Subcutaneous abdominal adipose tissue (tissue), 5 donors: ENCODE measurements at regions not wholly inside any gene's neighbourhood (a gene's known extent, or its start where the extent isn't known, plus 50 kb on each side); places are given as distances from the start of the nearest gene placed in this dataset.

ENCODE experiments used
- H3K27ac ChIP-seq: one replicate; pipeline ENCODE4 v1.7.0; 2013; ENCODE audit warnings: low read depth, mild to moderate bottlenecking, inconsistent platforms, low read length, moderate library complexity
- H3K27me3 ChIP-seq, 5 donors: one replicate each; pipeline ENCODE4 v1.7.0; 2013; ENCODE audit warnings: low read length in 5 of 5, inconsistent platforms in 1 of 5; ENCODE audit not compliant: control insufficient read depth in 5 of 5, insufficient read depth in 4 of 5
- H3K36me3 ChIP-seq, 5 donors: one replicate each; pipeline ENCODE4 v1.7.0; 2013; ENCODE audit warnings: low read length in 5 of 5; ENCODE audit not compliant: control insufficient read depth in 5 of 5, insufficient read depth in 5 of 5
- H3K4me1 ChIP-seq, 5 donors: one replicate each; pipeline ENCODE4 v1.7.0; 2013; ENCODE audit warnings: low read length in 5 of 5, mild to moderate bottlenecking in 3 of 5, moderate library complexity in 1 of 5; ENCODE audit not compliant: control insufficient read depth in 5 of 5, insufficient read depth in 5 of 5
- H3K4me3 ChIP-seq, 5 donors: one replicate each; pipeline ENCODE4 v1.7.0; 2013; ENCODE audit warnings: low read length in 5 of 5, low read depth in 1 of 5
- H3K9ac ChIP-seq, 5 donors: one replicate each; pipeline ENCODE4 v1.7.0; 2013; ENCODE audit warnings: low read length in 5 of 5, mild to moderate bottlenecking in 4 of 5, moderate library complexity in 3 of 5
- H3K9me3 ChIP-seq, 5 donors: one replicate each; pipeline ENCODE4 v1.7.0; 2013; ENCODE audit warnings: low read length in 5 of 5; ENCODE audit not compliant: control insufficient read depth in 5 of 5
- donor health status: healthy.
- donor health status: healthy.
- donor health status: healthy.
- donor health status: healthy.
- donor health status: healthy.

GRCh38 chr18:4869155-4869554, 327.9 kb downstream of the AKAIN1 start:
- Histone ChIP-seq H3K4me1 (no peaks in the 10 kb centered on the region), H3K9ac (no peak overlapping the region), H3K27me3 (no peaks in the 10 kb centered on the region), H3K36me3 (no peaks in the 10 kb centered on the region), H3K4me3 (no peak overlapping the region), H3K9me3 (peaks cover 0 to 10% (median 5%) of the 10 kb centered on the region in 5 donors), H3K27ac (no peak overlapping the region)

GRCh38 chr18:4858379-4859127, 338.5 kb downstream of the AKAIN1 start:
- H3K4me1 ChIP-seq = no peaks in the 10 kb centered on the region
- H3K9me3 ChIP-seq = peaks cover 0 to 2% (median 0%) of the 10 kb centered on the region in 5 donors
- H3K4me3 ChIP-seq = no peak overlapping the region

DNA sequence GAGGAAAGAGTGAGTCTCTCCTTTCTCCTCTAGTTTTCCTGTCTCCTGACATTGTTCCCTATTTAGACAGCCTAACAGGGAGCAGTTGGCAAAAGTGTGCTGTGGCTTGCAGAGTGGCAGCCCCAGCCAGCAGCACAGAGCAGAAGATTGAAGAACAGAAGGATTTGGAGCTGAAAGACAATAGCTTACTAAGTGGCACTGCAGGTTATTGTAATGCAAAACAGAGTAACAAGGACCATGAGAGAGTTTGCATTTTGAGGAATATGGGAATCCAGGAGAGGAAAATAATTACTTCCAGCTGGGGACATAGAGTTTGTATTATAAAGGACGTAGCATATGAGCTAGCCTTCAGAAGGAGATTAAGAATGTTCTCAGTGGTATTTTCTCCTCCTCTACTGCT, 342.4 kb downstream of the AKAIN1 start:
- Histone ChIP-seq H3K9ac (no peak overlapping the region), H3K9me3 (no peaks in the 10 kb centered on the region), H3K4me3 (no peak overlapping the region), H3K4me1 (no peaks in the 10 kb centered on the region), H3K27ac (no peak overlapping the region), H3K27me3 (no peaks in the 10 kb centered on the region), H3K36me3 (no peaks in the 10 kb centered on the region)

More at GRCh38 chr18:4858379-4859127, 338.5 kb downstream of the AKAIN1 start:
- Histone ChIP-seq H3K27ac (no peak overlapping the region), H3K27me3 (no peaks in the 10 kb centered on the region), H3K9ac (no peak overlapping the region), H3K36me3 (no peaks in the 10 kb centered on the region)

GRCh38 chr18:4851301-4851976, 345.6 kb downstream of the AKAIN1 start:
- no peak overlapping the region for H3K27ac ChIP-seq
- H3K4me1 ChIP-seq = no peaks in the 10 kb centered on the region
- no peaks in the 10 kb centered on the region for H3K9me3 ChIP-seq
- no peak overlapping the region for H3K9ac ChIP-seq
- no peaks in the 10 kb centered on the region for H3K27me3 ChIP-seq
- H3K4me3 ChIP-seq = no peak overlapping the region
- H3K36me3 ChIP-seq = no peaks in the 10 kb centered on the region

DNA sequence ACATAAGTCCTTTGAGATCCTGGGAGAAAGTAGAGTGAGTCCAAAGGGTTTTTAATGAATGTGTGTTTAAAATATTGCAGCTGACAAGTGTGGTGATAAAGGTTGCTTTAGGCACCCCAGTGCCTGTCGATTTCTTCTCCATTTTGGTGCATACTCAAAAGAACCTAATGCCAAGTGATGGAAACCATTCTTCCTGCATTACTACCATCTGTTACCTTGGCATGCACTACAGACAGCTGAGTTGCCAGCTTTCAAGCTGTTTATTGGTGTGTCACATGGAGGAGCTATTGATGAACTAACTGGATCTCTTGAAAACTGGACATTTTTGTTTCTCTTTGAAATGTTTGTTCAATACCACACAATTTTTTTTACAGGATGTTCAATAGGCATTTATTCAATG, 350.0 kb downstream of the AKAIN1 start:
- Histone ChIP-seq H3K36me3 (no peaks in the 10 kb centered on the region), H3K27ac (no peak overlapping the region), H3K9ac (no peak overlapping the region), H3K4me3 (no peak overlapping the region), H3K4me1 (no peaks in the 10 kb centered on the region), H3K27me3 (no peaks in the 10 kb centered on the region), H3K9me3 (peaks cover 0 to 3% (median 0%) of the 10 kb centered on the region in 5 donors)

DNA sequence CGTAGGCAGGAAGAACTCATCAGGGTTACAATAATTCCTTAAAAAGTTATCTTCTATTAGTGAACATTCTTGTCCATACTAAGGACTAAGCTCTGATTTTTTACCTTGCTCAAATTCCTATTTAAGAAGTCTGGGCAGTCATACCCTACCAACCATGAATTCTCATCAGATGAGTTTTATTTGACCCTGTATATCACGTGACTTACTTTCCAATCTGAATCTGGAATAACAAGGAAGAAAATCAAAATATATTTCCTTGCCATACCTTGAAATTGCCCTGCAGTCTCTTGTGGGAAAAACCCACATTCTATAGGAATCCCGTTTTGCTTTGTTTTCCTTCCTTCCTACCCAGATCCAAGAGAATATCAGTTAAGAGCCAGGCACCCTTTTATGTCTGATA, 352.7 kb downstream of the AKAIN1 start:
- Histone ChIP-seq H3K9me3 (peaks cover 0 to 3% (median 0%) of the 10 kb centered on the region in 5 donors), H3K27me3 (no peaks in the 10 kb centered on the region), H3K4me1 (no peaks in the 10 kb centered on the region), H3K36me3 (no peaks in the 10 kb centered on the region), H3K27ac (no peak overlapping the region), H3K9ac (no peak overlapping the region), H3K4me3 (no peak overlapping the region)

- Histone ChIP-seq H3K9ac (no peak overlapping the region), H3K27ac (no peak overlapping the region), H3K27me3 (no peaks in the 10 kb centered on the region), H3K4me3 (no peak overlapping the region), H3K4me1 (no peaks in the 10 kb centered on the region), H3K36me3 (no peaks in the 10 kb centered on the region), H3K9me3 (peaks cover 0 to 3% (median 0%) of the 10 kb centered on the region in 5 donors)
These were observed 353.3 kb downstream of the AKAIN1 start for GRCh38 chr18:4843771-4844170.

DNA sequence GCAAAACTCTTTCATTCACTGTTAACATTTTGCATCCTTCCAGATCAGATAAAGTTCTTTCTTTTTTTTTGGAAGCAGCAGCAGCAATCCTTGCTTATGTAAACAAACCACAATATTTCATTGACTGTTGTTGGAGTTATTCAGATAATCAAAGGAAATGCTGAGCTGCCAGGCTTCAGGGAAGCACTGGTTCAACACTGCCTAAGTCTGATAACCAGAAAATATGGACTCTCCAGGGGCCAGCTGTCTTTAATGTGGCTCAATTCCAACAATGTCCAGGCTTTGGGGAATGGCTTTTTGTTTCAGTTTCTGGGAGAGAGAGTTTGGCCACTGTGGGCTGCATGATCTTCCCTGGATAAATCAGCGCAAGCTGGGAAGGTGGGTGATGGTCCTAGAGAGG, 354.3 kb downstream of the AKAIN1 start:
- Histone ChIP-seq H3K4me3 (no peak overlapping the region), H3K9me3 (peaks cover 0 to 3% (median 0%) of the 10 kb centered on the region in 5 donors), H3K36me3 (no peaks in the 10 kb centered on the region), H3K4me1 (no peaks in the 10 kb centered on the region), H3K9ac (no peak overlapping the region), H3K27ac (no peak overlapping the region), H3K27me3 (no peaks in the 10 kb centered on the region)

DNA sequence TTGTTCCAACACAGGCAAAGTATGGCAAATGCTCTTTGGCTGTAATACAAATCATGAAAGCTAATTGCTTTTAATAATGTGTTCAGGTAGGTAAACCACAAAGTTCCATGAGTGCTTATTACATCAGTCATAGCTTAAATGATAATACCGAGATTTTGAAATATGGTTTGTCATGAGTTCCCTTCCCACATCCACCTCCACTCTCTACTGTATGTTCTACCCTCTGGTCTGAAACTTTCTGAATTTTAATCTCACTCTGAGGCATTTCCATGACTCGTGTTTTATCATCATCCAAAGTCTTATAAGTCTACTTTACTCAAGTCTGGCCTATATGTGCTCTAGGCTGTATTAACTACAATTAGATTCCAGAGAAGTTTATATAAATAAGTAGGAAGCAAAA, 354.8 kb downstream of the AKAIN1 start:
- no peaks in the 10 kb centered on the region for H3K4me1 ChIP-seq
- no peak overlapping the region for H3K9ac ChIP-seq
- H3K27ac ChIP-seq = no peak overlapping the region
- H3K27me3 ChIP-seq = no peaks in the 10 kb centered on the region
- H3K4me3 ChIP-seq = no peak overlapping the region
- H3K9me3 ChIP-seq = peaks cover 0 to 3% (median 0%) of the 10 kb centered on the region in 5 donors
- H3K36me3 ChIP-seq = no peaks in the 10 kb centered on the region

DNA sequence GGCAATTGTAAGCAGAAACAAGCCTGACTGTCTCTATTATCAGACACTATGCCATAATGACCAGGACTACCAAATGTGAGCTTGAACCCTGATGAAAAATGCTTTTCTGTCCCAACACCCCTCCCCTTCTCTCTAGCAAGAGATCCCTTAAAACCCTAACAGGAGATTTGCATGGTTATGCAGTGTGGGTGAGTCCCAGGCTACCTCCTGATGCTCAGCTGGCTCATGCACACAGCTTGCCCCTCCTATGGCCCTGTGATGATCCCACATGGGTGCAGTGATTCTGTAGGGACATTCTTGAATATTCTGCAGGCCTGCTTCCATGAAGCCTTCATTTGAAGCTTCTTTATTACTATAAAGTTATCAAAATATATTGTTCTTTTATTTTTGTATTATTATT, 357.4 kb downstream of the AKAIN1 start:
- H3K4me1 ChIP-seq = no peaks in the 10 kb centered on the region
- peaks cover 0 to 3% (median 0%) of the 10 kb centered on the region in 5 donors for H3K9me3 ChIP-seq
- no peak overlapping the region for H3K27ac ChIP-seq
- H3K36me3 ChIP-seq = no peaks in the 10 kb centered on the region
- no peaks in the 10 kb centered on the region for H3K27me3 ChIP-seq
- H3K9ac ChIP-seq = no peak overlapping the region
- no peak overlapping the region for H3K4me3 ChIP-seq
